H9 (cell line): ENCODE measurements at regions not wholly inside any gene's neighbourhood (a gene's known extent, or its start where the extent isn't known, plus 50 kb on each side); places are given as distances from the start of the nearest gene placed in this dataset.

Experiments used
- DNase-seq: peaks from one replicate; pipeline ENCODE4 v3.0.0-alpha.2; 2017
- H2AFZ ChIP-seq: one replicate; pipeline ENCODE4 v1.6.1; 2013; ENCODE audit warnings: mild to moderate bottlenecking, low read length, control low read depth, moderate library complexity
- H2AK5ac ChIP-seq: 2 replicates; pipeline ENCODE4 v1.6.1; 2013; ENCODE audit warnings: low read length, control low read depth, mixed read lengths; ENCODE audit not compliant: insufficient read length
- H2BK120ac ChIP-seq: one replicate; pipeline ENCODE4 v1.6.1; 2013; ENCODE audit warnings: low read depth, mild to moderate bottlenecking, low read length, control low read depth, inconsistent platforms; ENCODE audit not compliant: poor library complexity, severe bottlenecking
- H2BK12ac ChIP-seq: 2 replicates; pipeline ENCODE4 v1.6.1; 2013; ENCODE audit warnings: low read length, control low read depth, mixed read lengths, low read depth; ENCODE audit not compliant: insufficient read length
- H2BK15ac ChIP-seq: 2 replicates; pipeline ENCODE4 v1.6.1; 2013; ENCODE audit warnings: low read depth, low read length, control low read depth
- H2BK20ac ChIP-seq: one replicate; pipeline ENCODE4 v1.6.1; 2013; ENCODE audit warnings: low read depth, mild to moderate bottlenecking, low read length, control low read depth, inconsistent platforms; ENCODE audit not compliant: poor library complexity, severe bottlenecking
- H2BK5ac ChIP-seq: 2 replicates; pipeline ENCODE4 v1.6.1; 2013; ENCODE audit warnings: low read length, control low read depth, mixed read lengths; ENCODE audit not compliant: insufficient read length
- H3K14ac ChIP-seq: 2 replicates; pipeline ENCODE4 v1.6.1; 2013; ENCODE audit warnings: low read length, control low read depth; ENCODE audit not compliant: insufficient read depth
- H3K18ac ChIP-seq: 2 replicates; pipeline ENCODE4 v1.6.1; 2013; ENCODE audit warnings: low read depth, mild to moderate bottlenecking, mixed read lengths, low read length, control low read depth; ENCODE audit not compliant: insufficient read length
- H3K23ac ChIP-seq: 2 replicates; pipeline ENCODE4 v1.6.1; 2013; ENCODE audit warnings: low read length, control low read depth, mixed read lengths, low read depth; ENCODE audit not compliant: insufficient read length
- H3K23me2 ChIP-seq: 2 replicates; pipeline ENCODE4 v1.6.1; 2013; ENCODE audit warnings: low read depth, mild to moderate bottlenecking, mixed read lengths, low read length, control low read depth; ENCODE audit not compliant: insufficient read length, poor library complexity, severe bottlenecking
- H3K27ac ChIP-seq: 2 replicates; pipeline ENCODE4 v1.5.1; 2013; ENCODE audit warnings: low read length, control low read depth, mixed read lengths, low read depth; ENCODE audit not compliant: insufficient read length
- H3K27me3 ChIP-seq: 2 replicates; pipeline ENCODE4 v1.6.1; 2013; ENCODE audit warnings: low read length, control low read depth, inconsistent platforms; ENCODE audit not compliant: insufficient read depth
- H3K4ac ChIP-seq: 2 replicates; pipeline ENCODE4 v1.6.1; 2013; ENCODE audit warnings: low read depth, mild to moderate bottlenecking, control low read depth, inconsistent platforms, low read length, moderate library complexity
- H3K4me1 ChIP-seq: 2 replicates; pipeline ENCODE4 v1.6.1; 2013; ENCODE audit warnings: low read length, control low read depth, inconsistent platforms; ENCODE audit not compliant: insufficient read depth
- H3K4me2 ChIP-seq: 2 replicates; pipeline ENCODE4 v1.6.1; 2013; ENCODE audit warnings: low read length, control low read depth, mixed read lengths; ENCODE audit not compliant: insufficient read length, insufficient read depth
- H3K56ac ChIP-seq: 2 replicates; pipeline ENCODE4 v1.6.1; 2013; ENCODE audit warnings: low read depth, mild to moderate bottlenecking, mixed read lengths, low read length, control low read depth; ENCODE audit not compliant: insufficient read length
- H3K79me1 ChIP-seq: 2 replicates; pipeline ENCODE4 v1.6.1; 2013; ENCODE audit warnings: low read depth, mild to moderate bottlenecking, moderate library complexity, low read length, control low read depth, inconsistent platforms; ENCODE audit not compliant: insufficient read depth, poor library complexity, severe bottlenecking
- H3K79me2 ChIP-seq: 2 replicates; pipeline ENCODE4 v1.6.1; 2013; ENCODE audit warnings: low read length, control low read depth, inconsistent platforms; ENCODE audit not compliant: insufficient read depth
- H3K9ac ChIP-seq: 2 replicates; pipeline ENCODE4 v1.6.1; 2013; ENCODE audit warnings: low read length, control low read depth, mixed read lengths; ENCODE audit not compliant: insufficient read length; ENCODE audit errors: extremely low read depth
- H3K9me3 ChIP-seq: one replicate; pipeline ENCODE4 v1.6.1; 2013; ENCODE audit warnings: low read depth, low read length, inconsistent platforms; ENCODE audit not compliant: control insufficient read depth
- H3T11ph ChIP-seq: one replicate; pipeline ENCODE4 v1.6.1; 2013; ENCODE audit warnings: mild to moderate bottlenecking, low read length, control low read depth, inconsistent platforms
- H4K20me1 ChIP-seq: one replicate; pipeline ENCODE4 v1.6.1; 2013; ENCODE audit not compliant: control insufficient read depth, insufficient read length, insufficient read depth
- H4K5ac ChIP-seq: 2 replicates; pipeline ENCODE4 v1.6.1; 2013; ENCODE audit warnings: low read depth, mild to moderate bottlenecking, mixed read lengths, low read length, control low read depth; ENCODE audit not compliant: insufficient read length
- H4K8ac ChIP-seq: replicated peaks from 2 replicates; pipeline ENCODE4 v1.6.1; 2013; ENCODE audit warnings: low read length, control low read depth, mixed read lengths, low read depth; ENCODE audit not compliant: insufficient read length
- H4K91ac ChIP-seq: 2 replicates; pipeline ENCODE4 v1.6.1; 2013; ENCODE audit warnings: low read depth, mild to moderate bottlenecking, moderate library complexity, mixed read lengths, low read length, control low read depth; ENCODE audit not compliant: insufficient read length
- H3K27ac Mint-ChIP-seq, 3 experiments: 2 replicates in 2 of 3; 3 replicates in 1 of 3; pipeline ENCODE4 v1.8.0; 2020 to 2021; ENCODE audit warnings: mixed read lengths in 3 of 3, mild to moderate bottlenecking in 1 of 3, moderate library complexity in 1 of 3
- H3K27me3 Mint-ChIP-seq: 2 replicates; pipeline ENCODE4 v1.8.0; 2021; ENCODE audit warnings: low read depth, mild to moderate bottlenecking, moderate library complexity, mixed read lengths
- H3K36me3 Mint-ChIP-seq, 3 experiments: 2 replicates in 2 of 3; 3 replicates in 1 of 3; pipeline ENCODE4 v1.8.0; 2020 to 2021; ENCODE audit warnings: low read depth in 3 of 3, mixed read lengths in 3 of 3; ENCODE audit not compliant: insufficient read depth in 1 of 3
- H3K4me1 Mint-ChIP-seq, 2 experiments: 2 replicates each; pipeline ENCODE4 v1.8.0; 2020; ENCODE audit warnings: mixed read lengths in 2 of 2
- H3K4me3 Mint-ChIP-seq, 2 experiments: 2 replicates in 1 of 2; 3 replicates in 1 of 2; pipeline ENCODE4 v1.8.0; 2020 to 2021; ENCODE audit warnings: mild to moderate bottlenecking in 2 of 2, mixed read lengths in 2 of 2, moderate library complexity in 1 of 2
- H3K9me3 Mint-ChIP-seq, 2 experiments: 2 replicates in 1 of 2; 3 replicates in 1 of 2; pipeline ENCODE4 v1.8.0; 2020; ENCODE audit warnings: mild to moderate bottlenecking in 2 of 2, mixed read lengths in 2 of 2, moderate library complexity in 1 of 2
- CTCF ChIP-seq: fragments of 200-600 bp; sonication (generic); conservative IDR thresholded peaks from 3 replicates; pipeline ENCODE4 v1.8.0; 2021; ENCODE audit warnings: antibody characterized with exemption, mild to moderate bottlenecking

GRCh38 chr2:22078701-22079100 lies 954.9 kb downstream of the TDRD15 start:
- Histone ChIP-seq H2BK20ac (no peak overlapping the region), H3K27ac (no peak overlapping the region), H4K20me1 (no peaks in the 10 kb centered on the region), H4K8ac (no peak overlapping the region), H3K27me3 (no peaks in the 10 kb centered on the region), H2AK5ac (no peak overlapping the region), H3K23me2 (no peaks in the 10 kb centered on the region), H2BK5ac (no peak overlapping the region), H2AFZ (no peak overlapping the region), H3K56ac (no peak overlapping the region), H2BK120ac (no peak overlapping the region), H4K5ac (no peak overlapping the region), H3K9me3 (no peaks in the 10 kb centered on the region), H3K79me2 (no peaks in the 10 kb centered on the region), H2BK15ac (no peak overlapping the region), H3K79me1 (no peaks in the 10 kb centered on the region), H3K14ac (no peak overlapping the region), H3T11ph (no peak overlapping the region), H4K91ac (no peak overlapping the region), H3K9ac (no peak overlapping the region), H3K4ac (no peak overlapping the region), H3K18ac (no peak overlapping the region), H2BK12ac (no peak overlapping the region), H3K23ac (no peak overlapping the region), H3K4me2 (no peak overlapping the region), H3K4me1 (no peaks in the 10 kb centered on the region)
- Mint-ChIP-seq H3K27me3 (no peaks in the 10 kb centered on the region), H3K27ac (peak overlapping the region; percentile 53 to 90 (median 79); a peak in 5 of 7 replicates), H3K4me1 (peaks cover 7 to 10% of the 10 kb centered on the region in 2 experiments), H3K4me3 (no peak overlapping the region), H3K9me3 (peaks cover 0 to under 1% of the 10 kb centered on the region in 2 experiments; a peak in 1 of 5 replicates), H3K36me3 (peaks cover 0 to 3% (median 0%) of the 10 kb centered on the region in 3 experiments; a peak in 2 of 7 replicates)
- DNase-seq = no peak
- TF ChIP-seq CTCF = no peak
